Nephron (organoid): ENCODE measurements at regions not wholly inside any gene's neighbourhood (a gene's known extent, or its start where the extent isn't known, plus 50 kb on each side); places are given as distances from the start of the nearest gene placed in this dataset.

Source experiments
- H3K27ac Mint-ChIP-seq, 3 experiments: 2 replicates each; pipeline ENCODE4 v1.8.0; 2020; ENCODE audit warnings: mixed read lengths in 3 of 3, mild to moderate bottlenecking in 2 of 3, moderate library complexity in 1 of 3
- H3K27me3 Mint-ChIP-seq: 2 replicates; pipeline ENCODE4 v1.8.0; 2021; ENCODE audit warnings: low read depth, mild to moderate bottlenecking, moderate library complexity, mixed read lengths
- H3K36me3 Mint-ChIP-seq: 2 replicates; pipeline ENCODE4 v1.8.0; 2020; ENCODE audit warnings: low read depth, mixed read lengths
- H3K4me1 Mint-ChIP-seq: 2 replicates; pipeline ENCODE4 v1.8.0; 2020; ENCODE audit warnings: mixed read lengths
- H3K4me3 Mint-ChIP-seq, 3 experiments: 2 replicates each; pipeline ENCODE4 v1.8.0; 2020; ENCODE audit warnings: mild to moderate bottlenecking in 3 of 3, mixed read lengths in 3 of 3, moderate library complexity in 2 of 3
- H3K9me3 Mint-ChIP-seq: 2 replicates; pipeline ENCODE4 v1.8.0; 2020; ENCODE audit warnings: mixed read lengths
- CTCF ChIP-seq, 3 experiments: fragments of 200-600 bp; sonication (generic); IDR thresholded peaks; one replicate each; pipeline ENCODE4 v1.5.0; 2021; ENCODE audit warnings: antibody characterized with exemption in 3 of 3; ENCODE audit not compliant: unreplicated experiment in 3 of 3

- Mint-ChIP-seq H3K4me1 (no peaks in the 10 kb centered on the region), H3K27me3 (no peaks in the 10 kb centered on the region), H3K36me3 (no peaks in the 10 kb centered on the region), H3K27ac (no peak overlapping the region), H3K9me3 (no peaks in the 10 kb centered on the region), H3K4me3 (no peak overlapping the region)
- TF ChIP-seq CTCF (IDR thresholded peaks at IDR 0.05; ENCODE audit: unreplicated experiment in 3 of 3) = no peak
Observed at GRCh38 chr6:99014061-99014460, 66.3 kb upstream of the FBXL4 start.

- Mint-ChIP-seq H3K9me3 (no peaks in the 10 kb centered on the region), H3K4me1 (no peaks in the 10 kb centered on the region), H3K27me3 (no peaks in the 10 kb centered on the region), H3K4me3 (no peak overlapping the region), H3K36me3 (no peaks in the 10 kb centered on the region), H3K27ac (no peak overlapping the region)
- no peak for TF ChIP-seq CTCF (IDR thresholded peaks at IDR 0.05; ENCODE audit: unreplicated experiment in 3 of 3)
Observed at GRCh38 chr6:99013661-99014060, 65.9 kb upstream of the FBXL4 start.

- no peaks in the 10 kb centered on the region for H3K27me3 Mint-ChIP-seq
- H3K4me1 Mint-ChIP-seq = no peaks in the 10 kb centered on the region
- H3K27ac Mint-ChIP-seq = no peak overlapping the region
- H3K4me3 Mint-ChIP-seq = no peak overlapping the region
- no peaks in the 10 kb centered on the region for H3K36me3 Mint-ChIP-seq
- TF ChIP-seq CTCF (IDR thresholded peaks at IDR 0.05; ENCODE audit: unreplicated experiment in 3 of 3) = no peak
- H3K9me3 Mint-ChIP-seq = no peaks in the 10 kb centered on the region
Observed at GRCh38 chr6:99013145-99013544, 65.4 kb upstream of the FBXL4 start.

- no peak for TF ChIP-seq CTCF (IDR thresholded peaks at IDR 0.05; ENCODE audit: unreplicated experiment in 3 of 3)
- H3K9me3 Mint-ChIP-seq = no peaks in the 10 kb centered on the region
- H3K4me3 Mint-ChIP-seq = no peak overlapping the region
- H3K36me3 Mint-ChIP-seq = no peaks in the 10 kb centered on the region
- H3K27ac Mint-ChIP-seq = no peak overlapping the region
- no peaks in the 10 kb centered on the region for H3K4me1 Mint-ChIP-seq
- H3K27me3 Mint-ChIP-seq = no peaks in the 10 kb centered on the region
Observed at GRCh38 chr6:99011151-99011550, 63.4 kb upstream of the FBXL4 start.

GRCh38 chr6:99002831-99003230 lies 55.1 kb upstream of the FBXL4 start:
- Mint-ChIP-seq H3K36me3 (no peaks in the 10 kb centered on the region), H3K4me1 (no peaks in the 10 kb centered on the region), H3K27me3 (no peaks in the 10 kb centered on the region), H3K27ac (no peak overlapping the region), H3K4me3 (no peak overlapping the region), H3K9me3 (no peaks in the 10 kb centered on the region)
- no peak for TF ChIP-seq CTCF (IDR thresholded peaks at IDR 0.05; ENCODE audit: unreplicated experiment in 3 of 3)

- TF ChIP-seq CTCF (IDR thresholded peaks at IDR 0.05; ENCODE audit: unreplicated experiment in 3 of 3) = no peak
- Mint-ChIP-seq H3K27me3 (no peaks in the 10 kb centered on the region), H3K27ac (no peak overlapping the region), H3K9me3 (no peaks in the 10 kb centered on the region), H3K4me1 (no peaks in the 10 kb centered on the region), H3K4me3 (no peak overlapping the region), H3K36me3 (no peaks in the 10 kb centered on the region)
Observed at GRCh38 chr6:98998103-98998502, 50.4 kb upstream of the FBXL4 start.
